H9 (cell line): ENCODE measurements at regions not wholly inside any gene's neighbourhood (a gene's known extent, or its start where the extent isn't known, plus 50 kb on each side); places are given as distances from the start of the nearest gene placed in this dataset.

ENCODE experiments used
- DNase-seq: peaks from one replicate; pipeline ENCODE4 v3.0.0-alpha.2; 2017
- H2AFZ ChIP-seq: one replicate; pipeline ENCODE4 v1.6.1; 2013; ENCODE audit warnings: mild to moderate bottlenecking, low read length, control low read depth, moderate library complexity
- H2AK5ac ChIP-seq: 2 replicates; pipeline ENCODE4 v1.6.1; 2013; ENCODE audit warnings: low read length, control low read depth, mixed read lengths; ENCODE audit not compliant: insufficient read length
- H2BK120ac ChIP-seq: one replicate; pipeline ENCODE4 v1.6.1; 2013; ENCODE audit warnings: low read depth, mild to moderate bottlenecking, low read length, control low read depth, inconsistent platforms; ENCODE audit not compliant: poor library complexity, severe bottlenecking
- H2BK12ac ChIP-seq: 2 replicates; pipeline ENCODE4 v1.6.1; 2013; ENCODE audit warnings: low read length, control low read depth, mixed read lengths, low read depth; ENCODE audit not compliant: insufficient read length
- H2BK15ac ChIP-seq: 2 replicates; pipeline ENCODE4 v1.6.1; 2013; ENCODE audit warnings: low read depth, low read length, control low read depth
- H2BK20ac ChIP-seq: one replicate; pipeline ENCODE4 v1.6.1; 2013; ENCODE audit warnings: low read depth, mild to moderate bottlenecking, low read length, control low read depth, inconsistent platforms; ENCODE audit not compliant: poor library complexity, severe bottlenecking
- H2BK5ac ChIP-seq: 2 replicates; pipeline ENCODE4 v1.6.1; 2013; ENCODE audit warnings: low read length, control low read depth, mixed read lengths; ENCODE audit not compliant: insufficient read length
- H3K14ac ChIP-seq: 2 replicates; pipeline ENCODE4 v1.6.1; 2013; ENCODE audit warnings: low read length, control low read depth; ENCODE audit not compliant: insufficient read depth
- H3K18ac ChIP-seq: 2 replicates; pipeline ENCODE4 v1.6.1; 2013; ENCODE audit warnings: low read depth, mild to moderate bottlenecking, mixed read lengths, low read length, control low read depth; ENCODE audit not compliant: insufficient read length
- H3K23ac ChIP-seq: 2 replicates; pipeline ENCODE4 v1.6.1; 2013; ENCODE audit warnings: low read length, control low read depth, mixed read lengths, low read depth; ENCODE audit not compliant: insufficient read length
- H3K23me2 ChIP-seq: 2 replicates; pipeline ENCODE4 v1.6.1; 2013; ENCODE audit warnings: low read depth, mild to moderate bottlenecking, mixed read lengths, low read length, control low read depth; ENCODE audit not compliant: insufficient read length, poor library complexity, severe bottlenecking
- H3K27ac ChIP-seq: 2 replicates; pipeline ENCODE4 v1.5.1; 2013; ENCODE audit warnings: low read length, control low read depth, mixed read lengths, low read depth; ENCODE audit not compliant: insufficient read length
- H3K27me3 ChIP-seq: 2 replicates; pipeline ENCODE4 v1.6.1; 2013; ENCODE audit warnings: low read length, control low read depth, inconsistent platforms; ENCODE audit not compliant: insufficient read depth
- H3K4ac ChIP-seq: 2 replicates; pipeline ENCODE4 v1.6.1; 2013; ENCODE audit warnings: low read depth, mild to moderate bottlenecking, control low read depth, inconsistent platforms, low read length, moderate library complexity
- H3K4me1 ChIP-seq: 2 replicates; pipeline ENCODE4 v1.6.1; 2013; ENCODE audit warnings: low read length, control low read depth, inconsistent platforms; ENCODE audit not compliant: insufficient read depth
- H3K4me2 ChIP-seq: 2 replicates; pipeline ENCODE4 v1.6.1; 2013; ENCODE audit warnings: low read length, control low read depth, mixed read lengths; ENCODE audit not compliant: insufficient read length, insufficient read depth
- H3K56ac ChIP-seq: 2 replicates; pipeline ENCODE4 v1.6.1; 2013; ENCODE audit warnings: low read depth, mild to moderate bottlenecking, mixed read lengths, low read length, control low read depth; ENCODE audit not compliant: insufficient read length
- H3K79me1 ChIP-seq: 2 replicates; pipeline ENCODE4 v1.6.1; 2013; ENCODE audit warnings: low read depth, mild to moderate bottlenecking, moderate library complexity, low read length, control low read depth, inconsistent platforms; ENCODE audit not compliant: insufficient read depth, poor library complexity, severe bottlenecking
- H3K79me2 ChIP-seq: 2 replicates; pipeline ENCODE4 v1.6.1; 2013; ENCODE audit warnings: low read length, control low read depth, inconsistent platforms; ENCODE audit not compliant: insufficient read depth
- H3K9ac ChIP-seq: 2 replicates; pipeline ENCODE4 v1.6.1; 2013; ENCODE audit warnings: low read length, control low read depth, mixed read lengths; ENCODE audit not compliant: insufficient read length; ENCODE audit errors: extremely low read depth
- H3K9me3 ChIP-seq: one replicate; pipeline ENCODE4 v1.6.1; 2013; ENCODE audit warnings: low read depth, low read length, inconsistent platforms; ENCODE audit not compliant: control insufficient read depth
- H3T11ph ChIP-seq: one replicate; pipeline ENCODE4 v1.6.1; 2013; ENCODE audit warnings: mild to moderate bottlenecking, low read length, control low read depth, inconsistent platforms
- H4K20me1 ChIP-seq: one replicate; pipeline ENCODE4 v1.6.1; 2013; ENCODE audit not compliant: control insufficient read depth, insufficient read length, insufficient read depth
- H4K5ac ChIP-seq: 2 replicates; pipeline ENCODE4 v1.6.1; 2013; ENCODE audit warnings: low read depth, mild to moderate bottlenecking, mixed read lengths, low read length, control low read depth; ENCODE audit not compliant: insufficient read length
- H4K8ac ChIP-seq: replicated peaks from 2 replicates; pipeline ENCODE4 v1.6.1; 2013; ENCODE audit warnings: low read length, control low read depth, mixed read lengths, low read depth; ENCODE audit not compliant: insufficient read length
- H4K91ac ChIP-seq: 2 replicates; pipeline ENCODE4 v1.6.1; 2013; ENCODE audit warnings: low read depth, mild to moderate bottlenecking, moderate library complexity, mixed read lengths, low read length, control low read depth; ENCODE audit not compliant: insufficient read length
- H3K27ac Mint-ChIP-seq, 3 experiments: 2 replicates in 2 of 3; 3 replicates in 1 of 3; pipeline ENCODE4 v1.8.0; 2020 to 2021; ENCODE audit warnings: mixed read lengths in 3 of 3, mild to moderate bottlenecking in 1 of 3, moderate library complexity in 1 of 3
- H3K27me3 Mint-ChIP-seq: 2 replicates; pipeline ENCODE4 v1.8.0; 2021; ENCODE audit warnings: low read depth, mild to moderate bottlenecking, moderate library complexity, mixed read lengths
- H3K36me3 Mint-ChIP-seq, 3 experiments: 2 replicates in 2 of 3; 3 replicates in 1 of 3; pipeline ENCODE4 v1.8.0; 2020 to 2021; ENCODE audit warnings: low read depth in 3 of 3, mixed read lengths in 3 of 3; ENCODE audit not compliant: insufficient read depth in 1 of 3
- H3K4me1 Mint-ChIP-seq, 2 experiments: 2 replicates each; pipeline ENCODE4 v1.8.0; 2020; ENCODE audit warnings: mixed read lengths in 2 of 2
- H3K4me3 Mint-ChIP-seq, 2 experiments: 2 replicates in 1 of 2; 3 replicates in 1 of 2; pipeline ENCODE4 v1.8.0; 2020 to 2021; ENCODE audit warnings: mild to moderate bottlenecking in 2 of 2, mixed read lengths in 2 of 2, moderate library complexity in 1 of 2
- H3K9me3 Mint-ChIP-seq, 2 experiments: 2 replicates in 1 of 2; 3 replicates in 1 of 2; pipeline ENCODE4 v1.8.0; 2020; ENCODE audit warnings: mild to moderate bottlenecking in 2 of 2, mixed read lengths in 2 of 2, moderate library complexity in 1 of 2
- CTCF ChIP-seq: fragments of 200-600 bp; sonication (generic); conservative IDR thresholded peaks from 3 replicates; pipeline ENCODE4 v1.8.0; 2021; ENCODE audit warnings: antibody characterized with exemption, mild to moderate bottlenecking
- WGBS: extraction: QIAGEN DNeasy Blood & Tissue Kit; methylation state at CpG from one replicate; pipeline ENCODE4 v1.1.7; 2013; ENCODE audit warnings: missing lambda C conversion rate, low lambda C conversion rate, mixed read lengths; ENCODE audit not compliant: insufficient read length; ENCODE audit errors: extremely low coverage; 5-methylcytosine and 5-hydroxymethylcytosine counted together

DNA sequence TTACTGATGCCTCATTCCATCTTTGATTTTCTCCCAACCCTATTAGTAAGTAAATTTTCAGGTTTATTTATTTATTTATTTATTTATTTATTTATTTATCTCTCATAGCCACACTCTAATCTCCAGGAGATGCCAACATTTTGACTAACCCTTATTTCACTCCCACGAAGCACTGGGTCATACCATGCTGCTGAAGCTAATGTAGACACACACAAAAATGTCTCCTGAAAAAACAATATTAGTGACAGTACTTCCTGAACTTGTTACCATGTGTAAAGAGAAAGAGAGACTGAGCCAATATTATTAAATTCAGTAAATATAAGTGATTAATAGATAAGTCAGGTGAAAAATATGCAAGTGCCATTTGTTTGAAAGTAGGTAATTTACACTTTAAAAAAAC is 402.7 kb downstream of the C4orf33 start:
- Histone ChIP-seq H3K79me2 (no peaks in the 10 kb centered on the region), H3T11ph (no peak overlapping the region), H4K91ac (no peak overlapping the region), H2BK20ac (no peak overlapping the region), H3K79me1 (no peaks in the 10 kb centered on the region), H3K9me3 (no peaks in the 10 kb centered on the region), H2AK5ac (no peak overlapping the region), H2AFZ (no peak overlapping the region), H3K23ac (no peak overlapping the region), H3K18ac (no peak overlapping the region), H3K14ac (no peak overlapping the region), H3K27ac (no peak overlapping the region), H2BK12ac (no peak overlapping the region), H3K27me3 (no peaks in the 10 kb centered on the region), H3K9ac (no peak overlapping the region), H3K4ac (no peak overlapping the region), H2BK15ac (no peak overlapping the region), H3K4me2 (no peak overlapping the region), H3K23me2 (no peaks in the 10 kb centered on the region), H2BK120ac (no peak overlapping the region), H2BK5ac (no peak overlapping the region), H4K20me1 (no peaks in the 10 kb centered on the region), H3K56ac (no peak overlapping the region), H4K8ac (no peak overlapping the region), H3K4me1 (no peaks in the 10 kb centered on the region), H4K5ac (no peak overlapping the region)
- no peaks in the 10 kb centered on the region for H3K4me1 Mint-ChIP-seq
- H3K4me3 Mint-ChIP-seq = no peak overlapping the region
- H3K9me3 Mint-ChIP-seq = no peaks in the 10 kb centered on the region
- no peak for DNase-seq
- WGBS = no CpG with 5 or more reads among the region's 1 CpG
- no peaks in the 10 kb centered on the region for H3K36me3 Mint-ChIP-seq
- no peaks in the 10 kb centered on the region for H3K27me3 Mint-ChIP-seq
- no peak overlapping the region for H3K27ac Mint-ChIP-seq
- TF ChIP-seq CTCF = no peak
